PFSK-1 (cell line): ENCODE measurements at regions not wholly inside any gene's neighbourhood (a gene's known extent, or its start where the extent isn't known, plus 50 kb on each side); places are given as distances from the start of the nearest gene placed in this dataset.

Source experiments
- FOXP2 ChIP-seq: optimal IDR thresholded peaks from 2 replicates; pipeline ENCODE3; 2011; ENCODE audit warnings: borderline replicate concordance, control low read depth, inconsistent platforms; ENCODE audit not compliant: insufficient read depth; ENCODE audit errors: extremely low read length, extremely low read depth
- POLR2AphosphoS5 ChIP-seq: IDR thresholded peaks from 2 replicates; pipeline ENCODE4 v1.6.1; 2012; ENCODE audit warnings: low read depth, mild to moderate bottlenecking, control low read depth, low read length, moderate library complexity
- SIN3A ChIP-seq: IDR thresholded peaks from 2 replicates; pipeline ENCODE4 v1.6.1; 2012; ENCODE audit warnings: mild to moderate bottlenecking, low read length, moderate library complexity, borderline replicate concordance; ENCODE audit not compliant: insufficient read depth
- TAF1 ChIP-seq: IDR thresholded peaks from 2 replicates; pipeline ENCODE4 v1.6.1; 2012; ENCODE audit warnings: low read length, control low read depth, borderline replicate concordance; ENCODE audit not compliant: insufficient read depth
- TF ChIP-seq, protein P1 (sequence below), 2 experiments: IDR thresholded peaks; 2 replicates each; pipeline versions ENCODE4 v1.6.1 to v1.8.0; 2011 to 2012; ENCODE audit warnings: low read depth in 2 of 2, low read length in 2 of 2, control low read depth in 1 of 2, inconsistent platforms in 1 of 2, mild to moderate bottlenecking in 1 of 2, moderate library complexity in 1 of 2; ENCODE audit not compliant: insufficient read depth in 1 of 2

GRCh38 chrX:115889121-115889890 lies 281.2 kb upstream of the AGTR2 start:
- TF ChIP-seq SIN3A (no peak), FOXP2 (no peak), POLR2AphosphoS5 (no peak), TAF1 (no peak)
- TF ChIP-seq, protein P1, sequence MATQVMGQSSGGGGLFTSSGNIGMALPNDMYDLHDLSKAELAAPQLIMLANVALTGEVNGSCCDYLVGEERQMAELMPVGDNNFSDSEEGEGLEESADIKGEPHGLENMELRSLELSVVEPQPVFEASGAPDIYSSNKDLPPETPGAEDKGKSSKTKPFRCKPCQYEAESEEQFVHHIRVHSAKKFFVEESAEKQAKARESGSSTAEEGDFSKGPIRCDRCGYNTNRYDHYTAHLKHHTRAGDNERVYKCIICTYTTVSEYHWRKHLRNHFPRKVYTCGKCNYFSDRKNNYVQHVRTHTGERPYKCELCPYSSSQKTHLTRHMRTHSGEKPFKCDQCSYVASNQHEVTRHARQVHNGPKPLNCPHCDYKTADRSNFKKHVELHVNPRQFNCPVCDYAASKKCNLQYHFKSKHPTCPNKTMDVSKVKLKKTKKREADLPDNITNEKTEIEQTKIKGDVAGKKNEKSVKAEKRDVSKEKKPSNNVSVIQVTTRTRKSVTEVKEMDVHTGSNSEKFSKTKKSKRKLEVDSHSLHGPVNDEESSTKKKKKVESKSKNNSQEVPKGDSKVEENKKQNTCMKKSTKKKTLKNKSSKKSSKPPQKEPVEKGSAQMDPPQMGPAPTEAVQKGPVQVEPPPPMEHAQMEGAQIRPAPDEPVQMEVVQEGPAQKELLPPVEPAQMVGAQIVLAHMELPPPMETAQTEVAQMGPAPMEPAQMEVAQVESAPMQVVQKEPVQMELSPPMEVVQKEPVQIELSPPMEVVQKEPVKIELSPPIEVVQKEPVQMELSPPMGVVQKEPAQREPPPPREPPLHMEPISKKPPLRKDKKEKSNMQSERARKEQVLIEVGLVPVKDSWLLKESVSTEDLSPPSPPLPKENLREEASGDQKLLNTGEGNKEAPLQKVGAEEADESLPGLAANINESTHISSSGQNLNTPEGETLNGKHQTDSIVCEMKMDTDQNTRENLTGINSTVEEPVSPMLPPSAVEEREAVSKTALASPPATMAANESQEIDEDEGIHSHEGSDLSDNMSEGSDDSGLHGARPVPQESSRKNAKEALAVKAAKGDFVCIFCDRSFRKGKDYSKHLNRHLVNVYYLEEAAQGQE (IDR thresholded peaks at IDR 0.05; ENCODE audit: insufficient read depth in 1 of 2, low read depth in 2 of 2, low read length in 2 of 2), result no peak

DNA sequence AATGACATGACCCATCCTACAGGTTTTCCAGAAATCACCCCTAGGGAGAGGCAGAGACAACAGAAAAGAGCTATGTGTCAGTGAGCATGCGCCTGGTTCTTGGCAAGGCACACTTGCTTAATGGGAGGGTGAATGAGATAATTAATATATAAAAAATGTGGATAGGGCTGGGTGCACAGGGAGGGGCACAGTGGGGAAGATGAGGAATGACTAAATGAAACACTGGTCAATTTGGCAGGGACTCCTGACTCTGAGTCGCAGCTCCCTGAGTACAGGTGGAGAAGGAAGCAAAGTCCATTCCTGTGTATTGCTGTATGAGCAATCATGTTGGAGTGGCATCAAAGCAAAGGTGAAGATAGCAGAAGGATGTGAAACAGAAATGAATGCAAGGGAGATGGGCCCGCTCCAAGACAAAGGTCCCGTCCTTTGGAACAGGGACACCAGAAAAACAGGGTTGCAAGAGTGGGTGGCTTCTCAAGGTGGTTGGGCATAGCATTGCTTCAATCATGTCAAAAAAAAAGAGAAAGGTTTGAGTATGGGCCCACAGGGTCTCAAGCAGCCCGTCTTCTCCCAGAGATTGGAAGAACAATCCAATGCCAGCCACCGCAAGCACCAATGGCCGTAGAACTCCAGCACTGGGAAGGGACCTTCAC lies 278.4 kb upstream of the AGTR2 start:
- TF ChIP-seq, protein P1 (IDR thresholded peaks at IDR 0.05; ENCODE audit: insufficient read depth in 1 of 2, low read depth in 2 of 2, low read length in 2 of 2), result no peak
- TF ChIP-seq TAF1 (no peak), SIN3A (no peak), FOXP2 (no peak), POLR2AphosphoS5 (no peak)

GRCh38 chrX:115892787-115893671 lies 277.5 kb upstream of the AGTR2 start:
- TF ChIP-seq FOXP2 (peak; percentile 15), TAF1 (no peak)
- TF ChIP-seq, protein P1 (IDR thresholded peaks at IDR 0.05; ENCODE audit: insufficient read depth in 1 of 2, low read depth in 2 of 2, low read length in 2 of 2), result no peak

- TF ChIP-seq TAF1 (no peak), POLR2AphosphoS5 (no peak), FOXP2 (no peak), SIN3A (no peak)
- TF ChIP-seq, protein P1 (IDR thresholded peaks at IDR 0.05; ENCODE audit: insufficient read depth in 1 of 2, low read depth in 2 of 2, low read length in 2 of 2), result no peak
Observed at GRCh38 chrX:115894087-115894486, 276.5 kb upstream of the AGTR2 start.
